HEK293T (cell line): ENCODE measurements at regions not wholly inside any gene's neighbourhood (a gene's known extent, or its start where the extent isn't known, plus 50 kb on each side); places are given as distances from the start of the nearest gene placed in this dataset.

ENCODE experiments used
- FOXA1 ChIP-seq: fragments of 450-650 bp; IDR thresholded peaks from 2 replicates; pipeline ENCODE4 v1.6.1; 2016; ENCODE audit warnings: mild to moderate bottlenecking
- FOXK2 ChIP-seq: fragments of 450-650 bp; IDR thresholded peaks from 2 replicates; pipeline ENCODE4 v1.6.1; 2016; ENCODE audit warnings: mild to moderate bottlenecking
- HDGF ChIP-seq: fragments of 450-650 bp; IDR thresholded peaks from 2 replicates; pipeline ENCODE4 v1.6.1; 2017; ENCODE audit warnings: antibody characterized with exemption, borderline replicate concordance
- LEF1 ChIP-seq: fragments of 450-650 bp; IDR thresholded peaks from 2 replicates; pipeline ENCODE4 v1.6.1; 2017; ENCODE audit warnings: mild to moderate bottlenecking, borderline replicate concordance
- SP1 ChIP-seq: fragments of 450-650 bp; IDR thresholded peaks from 2 replicates; pipeline ENCODE4 v1.6.1; 2017
- TARDBP ChIP-seq: fragments of 450-650 bp; IDR thresholded peaks from 2 replicates; pipeline ENCODE4 v1.6.1; 2016

GRCh38 chr1:55524006-55524405 lies 308.8 kb upstream of the USP24 start:
- TF ChIP-seq FOXA1 (no peak), HDGF (no peak), TARDBP (no peak), FOXK2 (no peak), SP1 (no peak), LEF1 (no peak)
